Loucy (cell line): ENCODE measurements at regions not wholly inside any gene's neighbourhood (a gene's known extent, or its start where the extent isn't known, plus 50 kb on each side); places are given as distances from the start of the nearest gene placed in this dataset.

ENCODE experiments used
- CTCF ChIP-seq: fragments of 200-600 bp; sonication (generic); conservative IDR thresholded peaks from 2 replicates; pipeline ENCODE4 v1.5.1; 2014; ENCODE audit warnings: mild to moderate bottlenecking, antibody characterized with exemption, low read length
- EZH2phosphoT487 ChIP-seq: fragments of 200-600 bp; IDR thresholded peaks from 2 replicates; pipeline ENCODE4 v1.6.1; 2018; ENCODE audit warnings: antibody characterized with exemption, mild to moderate bottlenecking, moderate library complexity, borderline replicate concordance

GRCh38 chr3:181383201-181383600, 328.5 kb upstream of the SOX2 start:
- TF ChIP-seq CTCF (no peak), EZH2phosphoT487 (no peak)
